Esophagus squamous epithelium (tissue), 4 donors: ENCODE measurements at regions not wholly inside any gene's neighbourhood (a gene's known extent, or its start where the extent isn't known, plus 50 kb on each side); places are given as distances from the start of the nearest gene placed in this dataset.

Source experiments
- CTCF ChIP-seq, 6 experiments: fragments of 450-650 bp in 4 of 6; fragments of 200-600 bp in 2 of 6; sonication (generic) in 2 of 6; IDR thresholded peaks; one replicate each; pipeline ENCODE4 v1.5.1; 2016 to 2019; ENCODE audit warnings: antibody characterized with exemption in 6 of 6, mild to moderate bottlenecking in 4 of 6, moderate library complexity in 4 of 6
- POLR2A ChIP-seq, 4 donors: fragments of 450-650 bp; IDR thresholded peaks; one replicate each; pipeline ENCODE4 v1.6.1; 2017; ENCODE audit warnings: antibody characterized with exemption in 4 of 4, mild to moderate bottlenecking in 4 of 4, moderate library complexity in 3 of 4

GRCh38 chr17:71145486-71145885 is 975.3 kb upstream of the SOX9 start:
- TF ChIP-seq CTCF (IDR thresholded peaks at IDR 0.05) (no peak), POLR2A (IDR thresholded peaks at IDR 0.05) (no peak)
